ENCODE measurements at regions not wholly inside any gene's neighbourhood (a gene's known extent, or its start where the extent isn't known, plus 50 kb on each side); places are given as distances from the start of the nearest gene placed in this dataset.

GRCh38 chr11:38530226-38530625 lies 1932.2 kb upstream of the RAG2 start:
- TF ChIP-seq POLR2A (IDR thresholded peaks at IDR 0.05) (no peak), CTCF (IDR thresholded peaks at IDR 0.05) (no peak)

Data from uterus (tissue), 2 donors.